Left kidney (tissue), 1 donor: ENCODE measurements at regions not wholly inside any gene's neighbourhood (a gene's known extent, or its start where the extent isn't known, plus 50 kb on each side); places are given as distances from the start of the nearest gene placed in this dataset.

ENCODE experiments used
- DNase-seq: peaks from one replicate; pipeline ENCODE4 v3.0.0-alpha.2; 2013

- no peak for DNase-seq
Observed at GRCh38 chr9:129285979-129286772, 108.1 kb upstream of the IER5L start.

DNA sequence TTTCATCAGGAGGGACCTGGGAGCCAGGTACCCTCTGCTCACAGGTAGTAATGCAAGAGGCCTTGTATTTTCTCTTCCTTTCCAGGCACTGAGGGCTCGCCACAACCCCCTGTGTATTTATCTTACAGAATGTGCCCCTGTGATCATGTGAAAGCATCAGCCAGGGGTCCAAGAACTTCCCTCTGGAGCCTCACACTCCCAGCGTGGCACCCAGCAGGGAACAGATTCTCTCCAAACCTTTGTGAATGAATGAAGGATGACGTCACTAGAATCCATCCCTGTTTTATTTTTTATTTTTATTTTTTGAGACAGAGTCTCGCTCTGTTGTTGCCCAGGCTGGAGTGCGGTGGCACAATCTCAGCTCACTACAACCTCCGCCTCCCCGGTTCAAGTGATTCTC, 107.3 kb upstream of the IER5L start:
- DNase-seq = no peak

GRCh38 chr9:129284607-129285291, 106.7 kb upstream of the IER5L start:
- DNase-seq = no peak

GRCh38 chr9:129283705-129284606, 105.9 kb upstream of the IER5L start:
- DNase-seq = no peak

DNA sequence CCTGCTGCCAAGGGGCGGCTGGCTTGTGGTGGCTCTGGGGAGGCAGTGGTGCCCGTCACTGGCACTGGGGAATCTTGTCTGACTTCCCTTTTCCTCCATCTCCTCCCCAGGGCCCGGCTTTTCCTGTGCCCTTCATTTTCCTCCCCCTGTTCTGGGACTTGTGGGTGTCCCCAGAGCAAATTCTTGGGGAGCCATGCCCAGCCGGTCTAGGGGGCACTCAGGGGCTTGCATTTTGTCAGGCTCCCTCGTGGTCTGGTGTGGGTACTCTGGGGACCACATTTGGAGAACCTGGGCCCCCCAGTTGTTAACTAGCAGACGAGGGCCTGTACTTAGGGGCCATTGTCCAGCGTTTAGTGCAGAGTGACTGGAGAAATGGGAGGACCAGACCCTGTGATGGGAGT, 105.2 kb upstream of the IER5L start:
- DNase-seq = no peak

DNA sequence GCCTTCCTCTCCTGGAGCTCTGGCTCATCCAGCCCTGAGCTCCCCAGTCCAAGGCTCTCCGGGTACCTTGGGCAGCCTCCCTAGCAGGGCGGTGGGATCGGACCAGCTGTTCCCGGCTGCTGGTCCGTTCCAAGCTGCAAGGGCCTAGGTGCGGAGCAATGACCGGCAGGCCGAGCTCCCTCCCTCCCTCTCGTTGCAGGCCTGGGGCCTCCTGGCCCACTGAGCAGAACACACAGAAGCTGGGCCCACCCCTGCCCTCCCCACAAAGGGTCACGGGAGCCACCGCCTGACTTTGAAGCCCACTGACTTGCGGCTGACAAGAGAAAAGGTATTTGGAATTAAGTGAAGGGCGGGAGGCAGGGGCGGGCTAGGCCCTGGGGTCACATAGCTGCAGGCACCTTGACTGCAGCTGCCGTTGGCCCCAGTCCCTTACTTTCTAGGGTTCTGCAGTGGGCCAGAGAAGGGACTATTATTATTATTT, 104.7 kb upstream of the IER5L start:
- no peak for DNase-seq

- DNase-seq = no peak
Observed at GRCh38 chr9:129282272-129282671, 104.2 kb upstream of the IER5L start.

DNA sequence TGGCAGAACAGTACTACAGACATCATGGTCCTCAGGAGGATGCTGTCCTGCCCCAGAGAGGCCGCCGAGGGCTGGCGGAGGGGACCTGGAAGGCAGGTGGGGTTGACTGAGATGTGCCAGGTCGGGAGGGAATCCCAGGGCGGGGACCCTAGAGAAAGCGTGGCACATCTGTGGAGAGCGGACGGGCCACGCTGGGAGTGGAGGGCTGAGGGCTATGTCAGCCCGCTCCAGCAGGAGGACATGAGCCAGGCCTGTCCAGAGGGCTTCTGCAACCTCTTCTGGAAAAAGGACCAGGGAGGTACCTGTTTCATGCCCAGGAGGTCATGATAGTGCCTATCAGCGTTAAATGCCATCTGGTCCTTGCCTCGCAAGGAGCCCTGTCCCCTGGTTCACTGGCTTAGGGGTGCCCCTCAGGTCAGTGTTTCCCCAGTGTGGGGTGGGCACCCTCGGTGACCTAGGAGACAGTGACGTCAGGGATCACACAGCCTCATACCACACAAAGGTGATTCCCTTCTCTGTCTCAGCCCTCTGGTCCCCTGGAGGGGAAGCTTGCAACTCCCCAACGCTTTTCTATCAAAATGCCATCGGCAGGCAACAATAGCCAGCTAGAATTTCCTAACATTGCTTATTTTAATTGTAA, 103.6 kb upstream of the IER5L start:
- DNase-seq = no peak

- no peak for DNase-seq
Observed at GRCh38 chr9:129280623-129281271, 102.7 kb upstream of the IER5L start.

GRCh38 chr9:129280236-129280622, 102.2 kb upstream of the IER5L start:
- no peak for DNase-seq

GRCh38 chr9:129278391-129279237, 100.6 kb upstream of the IER5L start:
- peak; percentile 53 for DNase-seq

- no peak for DNase-seq
Observed at GRCh38 chr9:129276486-129277230, 98.6 kb upstream of the IER5L start.

- no peak for DNase-seq
Observed at GRCh38 chr9:129275626-129276247, 97.7 kb upstream of the IER5L start.

DNA sequence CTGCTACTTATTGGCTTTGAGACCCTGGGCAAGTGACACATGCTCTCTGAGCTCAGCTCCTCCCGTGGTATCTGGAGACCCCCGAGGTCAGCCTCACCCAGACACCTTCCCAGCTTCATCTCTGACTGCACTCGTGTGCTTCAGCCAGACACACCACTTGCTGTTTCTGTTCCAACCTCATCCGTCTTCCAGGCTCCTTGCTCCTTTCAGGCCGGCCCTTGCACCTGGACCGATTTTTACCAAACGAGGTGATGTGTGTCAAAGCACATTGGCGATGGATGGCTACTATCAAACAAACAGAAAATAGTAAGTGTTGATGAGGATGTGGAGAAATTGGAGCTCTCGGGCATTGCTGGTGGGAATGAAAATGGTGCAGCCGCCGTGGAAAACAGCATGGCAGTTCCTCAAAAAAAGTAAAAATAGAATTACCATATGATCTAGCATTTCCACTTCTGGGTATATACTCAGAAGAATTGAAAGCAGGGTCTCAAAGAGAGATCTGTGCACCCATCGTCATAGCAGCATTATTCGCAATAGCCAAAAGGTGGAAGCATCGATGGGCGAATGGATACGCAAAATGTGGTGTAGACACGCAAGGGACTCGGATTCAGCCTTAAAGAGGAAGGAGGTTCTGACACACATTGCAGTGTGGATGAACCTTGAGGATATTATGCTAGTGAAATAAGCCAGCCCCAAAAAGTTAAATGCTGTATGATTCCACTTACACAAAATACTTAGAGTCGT, 96.1 kb upstream of the IER5L start:
- no peak for DNase-seq

DNA sequence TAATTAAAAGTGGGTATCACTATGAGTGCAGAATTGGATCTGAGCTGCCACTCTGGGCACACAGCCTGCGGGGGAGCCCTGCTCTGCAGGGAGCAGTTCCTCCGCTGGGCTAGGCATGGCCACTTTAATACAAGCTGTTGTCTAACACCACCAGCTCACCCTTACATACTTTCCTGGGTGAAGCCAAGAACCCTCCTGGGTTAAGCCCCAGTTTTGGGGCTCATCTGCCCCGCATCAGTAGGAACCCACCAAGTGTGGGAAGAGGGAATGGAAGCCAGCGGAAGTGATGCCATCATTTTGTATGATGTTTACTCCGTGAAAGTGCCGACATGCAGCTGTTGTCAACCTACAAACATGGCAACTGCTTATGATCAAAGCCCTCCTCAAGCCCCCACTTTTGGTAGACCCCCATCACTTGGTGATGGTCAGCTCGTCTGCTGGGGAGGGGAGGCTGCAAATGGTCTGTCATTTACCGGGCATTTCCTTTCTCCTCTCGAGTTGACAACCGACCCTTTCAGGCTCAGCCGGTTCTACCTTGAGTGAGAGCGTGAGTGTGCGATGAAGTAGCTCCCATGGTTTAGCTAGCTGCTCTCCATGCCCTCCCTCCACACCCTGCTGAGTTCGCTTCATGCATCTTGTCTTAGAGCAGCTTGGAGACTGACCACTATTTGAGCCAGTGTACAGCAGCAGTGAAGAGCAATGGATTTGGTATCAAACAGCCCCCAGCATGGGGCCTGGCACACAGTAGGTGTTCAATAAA, 95.3 kb upstream of the IER5L start:
- DNase-seq = no peak

DNA sequence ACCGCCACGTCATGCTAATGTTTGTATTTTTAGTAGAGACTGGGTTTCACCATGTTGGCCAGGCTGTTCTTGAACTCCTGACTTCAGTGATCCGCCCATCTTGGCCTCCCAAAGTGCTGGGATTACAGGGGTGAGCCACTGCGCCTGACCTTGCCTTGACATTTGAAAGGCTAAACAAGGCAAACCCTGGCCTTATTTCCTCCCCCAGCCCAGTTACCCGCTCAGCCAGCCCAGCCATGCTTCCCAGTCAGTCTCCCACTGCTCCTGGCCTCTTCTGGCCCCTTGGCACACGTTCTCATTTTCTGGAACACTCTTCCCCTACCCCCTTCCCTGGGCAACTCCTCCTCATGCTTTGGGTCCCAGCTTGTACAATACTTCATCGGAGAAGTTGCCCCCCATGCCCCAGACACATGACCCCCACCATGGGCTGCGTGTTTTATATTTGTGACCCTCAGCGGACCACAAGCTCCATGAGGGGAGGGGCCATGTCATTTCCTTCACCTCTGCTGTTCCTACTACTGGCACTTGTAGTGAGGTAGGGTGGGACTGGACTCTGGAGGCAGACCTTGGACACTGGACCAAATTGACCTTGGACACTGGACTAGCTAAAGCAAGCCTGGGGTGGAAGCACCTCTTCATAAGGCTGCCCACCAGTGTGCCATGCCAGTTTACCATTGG, 94.4 kb upstream of the IER5L start:
- no peak for DNase-seq

GRCh38 chr9:129270903-129271431, 92.9 kb upstream of the IER5L start:
- no peak for DNase-seq
